Astrocyte of the cerebellum (primary cell): ENCODE measurements at regions not wholly inside any gene's neighbourhood (a gene's known extent, or its start where the extent isn't known, plus 50 kb on each side); places are given as distances from the start of the nearest gene placed in this dataset.

Experiments used
- DNase-seq: peaks from one replicate; pipeline ENCODE4 v3.0.0-alpha.2; 2011; ENCODE audit warnings: low read depth
- H3K4me3 ChIP-seq: 2 replicates; pipeline ENCODE4 v1.5.1; 2011; ENCODE audit warnings: mild to moderate bottlenecking, low read depth, low read length, moderate library complexity
- CTCF ChIP-seq: IDR thresholded peaks from 2 replicates; pipeline ENCODE4 v1.5.1; 2012; ENCODE audit warnings: low read length, low read depth, moderate library complexity, mild to moderate bottlenecking; ENCODE audit errors: missing control alignments
- in situ Hi-C: cut with HindIII; loops from 2 replicates; pipeline ENCODE4 v1.10.0; 2017; ENCODE audit warnings: low sequenced_read_pairs

DNA sequence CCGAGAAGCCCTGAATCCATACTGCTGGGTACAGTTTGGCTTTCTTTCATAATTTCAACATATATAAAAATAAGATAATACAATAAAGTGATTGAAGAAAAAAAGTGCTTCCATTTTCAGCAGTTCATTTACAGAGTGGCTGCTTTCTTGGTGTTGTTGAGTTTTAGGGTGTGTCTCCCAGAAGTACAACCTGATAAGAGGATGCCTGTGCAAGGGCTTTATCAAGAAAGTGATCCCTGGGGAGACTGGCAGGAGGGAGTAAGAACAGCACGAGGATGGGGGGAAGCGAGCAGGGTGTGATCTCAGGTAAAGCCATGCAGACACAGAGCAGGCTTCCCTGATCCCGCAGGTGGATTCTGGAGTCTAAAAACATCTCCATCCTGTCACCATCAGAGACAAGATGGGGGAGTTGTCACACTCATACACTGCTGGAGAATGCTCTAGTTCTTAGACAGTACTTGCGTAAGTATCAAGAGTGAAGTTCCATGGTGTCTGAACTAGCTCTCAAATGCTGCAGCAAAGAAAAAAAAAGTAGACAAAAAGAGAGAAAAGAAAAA is 395.9 kb downstream of the CDH26 start:
- no peak for DNase-seq
- no peak for TF ChIP-seq CTCF
- in situ Hi-C loops, result no loop called here
- H3K4me3 ChIP-seq, result no peak overlapping the region

DNA sequence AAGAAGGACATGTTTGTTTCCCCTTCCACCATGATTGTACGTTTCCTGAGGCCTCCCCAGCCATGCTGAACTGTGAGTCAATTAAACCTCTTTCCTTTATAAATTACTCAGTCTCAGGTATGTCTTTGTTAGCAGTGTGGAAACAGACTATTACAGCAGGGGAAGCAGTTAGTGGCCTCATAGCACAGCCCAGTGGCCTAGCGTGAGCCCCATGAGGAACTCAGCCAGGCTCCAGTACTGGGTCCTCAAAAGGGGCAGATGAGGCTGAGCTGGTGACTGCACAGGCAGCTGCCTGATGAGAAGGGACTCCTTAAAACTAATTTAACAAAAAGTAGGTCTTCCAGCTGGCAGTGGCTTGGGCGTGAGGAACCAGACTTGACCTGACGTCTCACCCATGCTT is 399.9 kb downstream of the CDH26 start:
- in situ Hi-C loops, result no loop called here
- H3K4me3 ChIP-seq, result no peak overlapping the region

GRCh38 chr20:60359010-60359409 is 400.8 kb downstream of the CDH26 start:
- no peak for DNase-seq
- in situ Hi-C loops, result no loop called here
- H3K4me3 ChIP-seq, result no peak overlapping the region
- no peak for TF ChIP-seq CTCF

More for the DNA sequence above, 399.9 kb downstream of the CDH26 start:
- TF ChIP-seq CTCF, result no peak
- DNase-seq, result no peak

- no peak for DNase-seq
- no peak for TF ChIP-seq CTCF
- no peak overlapping the region for H3K4me3 ChIP-seq
- in situ Hi-C loops, result no loop called here
These were observed 403.7 kb downstream of the CDH26 start for GRCh38 chr20:60361761-60362395.

DNA sequence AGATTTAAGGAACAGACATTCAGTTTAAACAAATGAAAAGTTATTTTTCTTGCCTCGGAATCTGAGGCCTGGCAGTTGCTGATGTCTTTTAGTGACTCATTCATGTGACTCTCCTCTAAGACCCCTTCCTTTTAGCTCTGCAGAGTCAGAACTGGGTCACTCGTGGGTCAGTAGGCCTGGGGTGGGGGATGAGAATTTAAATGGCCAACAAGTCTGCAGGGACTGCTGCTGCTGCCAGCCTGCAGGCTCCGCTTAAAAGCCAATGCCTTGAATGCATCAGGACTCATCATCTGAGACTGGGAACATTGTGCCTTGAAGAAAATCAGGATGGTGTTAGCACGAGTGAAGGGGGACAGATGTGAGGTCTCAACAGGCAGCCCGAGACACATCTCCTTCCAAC is 404.3 kb downstream of the CDH26 start:
- no peak overlapping the region for H3K4me3 ChIP-seq
- in situ Hi-C loops, result no loop called here
- no peak for DNase-seq
- TF ChIP-seq CTCF, result no peak

DNA sequence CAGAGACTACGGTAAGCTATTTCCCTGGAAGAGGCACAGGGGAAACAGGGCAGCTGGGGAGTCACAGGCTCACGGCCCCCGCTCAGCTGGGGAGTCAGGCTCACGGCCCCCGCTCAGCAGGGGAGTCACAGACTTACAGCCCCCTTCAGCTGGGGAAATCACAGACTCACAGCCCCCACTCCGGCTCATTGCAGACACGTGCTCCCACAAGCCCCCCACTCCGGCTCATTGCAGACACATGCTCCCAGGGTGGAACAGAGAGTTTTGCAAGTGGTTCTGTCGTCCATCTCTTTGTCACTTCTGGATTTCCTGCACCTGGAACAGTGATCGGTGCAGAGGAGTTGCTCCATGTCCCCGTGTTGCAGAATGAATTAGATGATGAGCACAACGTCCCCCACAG is 405.5 kb downstream of the CDH26 start:
- TF ChIP-seq CTCF, result no peak
- H3K4me3 ChIP-seq, result no peak overlapping the region
- DNase-seq, result no peak
- in situ Hi-C loops, result no loop called here
